A549 (cell line): ENCODE measurements at regions not wholly inside any gene's neighbourhood (a gene's known extent, or its start where the extent isn't known, plus 50 kb on each side); places are given as distances from the start of the nearest gene placed in this dataset.

Experiments
- CEBPB ChIP-seq, 2 experiments: fragments of >200 bp in 1 of 2; sonication (Bioruptor Twin) in 1 of 2; formaldehyde crosslinking in 1 of 2; IDR thresholded peaks; 2 replicates each; pipeline ENCODE4 v1.6.1; 2012 to 2016
- CHD2 ChIP-seq: fragments of 150-350 bp; IDR thresholded peaks from 2 replicates; pipeline ENCODE4 v1.6.1; 2014; ENCODE audit warnings: low read length; ENCODE audit not compliant: partially characterized antibody
- ESRRA ChIP-seq: fragments of 150-350 bp; IDR thresholded peaks from 2 replicates; pipeline ENCODE4 v1.6.1; 2014; ENCODE audit warnings: mild to moderate bottlenecking, low read length, borderline replicate concordance
- FOSL2 ChIP-seq, 2 experiments: fragments of 450-650 bp in 1 of 2; fragments of >200 bp in 1 of 2; sonication (Bioruptor Twin) in 1 of 2; formaldehyde crosslinking; IDR thresholded peaks; 2 replicates each; pipeline versions ENCODE4 v1.5.0 to v1.6.1; 2016 to 2020; ENCODE audit warnings: mild to moderate bottlenecking in 1 of 2, moderate library complexity in 1 of 2
- GATA3 ChIP-seq: IDR thresholded peaks from 2 replicates; pipeline ENCODE4 v1.6.1; 2012; ENCODE audit warnings: borderline replicate concordance
- KDM1A ChIP-seq: fragments of 200-600 bp; sonication (generic); IDR thresholded peaks from 2 replicates; pipeline ENCODE4 v1.6.1; 2016; ENCODE audit warnings: low read depth, mild to moderate bottlenecking
- NFE2L2 ChIP-seq: fragments of 150-350 bp; conservative IDR thresholded peaks from 2 replicates; pipeline ENCODE4 v1.6.1; 2014; ENCODE audit warnings: low read length
- POLR2A ChIP-seq: IDR thresholded peaks from 2 replicates; pipeline ENCODE4 v1.6.1; 2012; ENCODE audit warnings: mild to moderate bottlenecking, low read length
- POLR2AphosphoS2 ChIP-seq: conservative IDR thresholded peaks from 2 replicates; pipeline ENCODE4 v1.6.1; 2012; ENCODE audit warnings: low read length, improper control_type of control experiment, inconsistent platforms
- RAD21 ChIP-seq, 2 experiments: fragments of >200 bp in 1 of 2; sonication (Bioruptor Twin) in 1 of 2; formaldehyde crosslinking in 1 of 2; IDR thresholded peaks in 1 of 2; conservative IDR thresholded peaks in 1 of 2; 2 replicates in 1 of 2; 3 replicates in 1 of 2; pipeline ENCODE4 v1.6.1; 2012 to 2018; ENCODE audit warnings: inconsistent platforms in 1 of 2
- RFX5 ChIP-seq: fragments of 450-650 bp; IDR thresholded peaks from 2 replicates; pipeline ENCODE4 v1.7.1; 2014; ENCODE audit warnings: antibody characterized with exemption, mild to moderate bottlenecking, moderate library complexity
- ZFP36 ChIP-seq: fragments of 450-650 bp; IDR thresholded peaks from 2 replicates; pipeline ENCODE4 v1.6.1; 2014; ENCODE audit warnings: borderline replicate concordance; ENCODE audit not compliant: partially characterized antibody
- TF ChIP-seq, protein P1 (sequence below): fragments of >200 bp; sonication (Bioruptor Twin); formaldehyde crosslinking; IDR thresholded peaks from 3 replicates; pipeline ENCODE4 v1.5.1; 2016
- TF ChIP-seq, protein P2 (sequence below): fragments of 150-350 bp; IDR thresholded peaks from 2 replicates; pipeline ENCODE4 v1.6.1; 2014; ENCODE audit warnings: low read depth, mild to moderate bottlenecking, low read length

DNA sequence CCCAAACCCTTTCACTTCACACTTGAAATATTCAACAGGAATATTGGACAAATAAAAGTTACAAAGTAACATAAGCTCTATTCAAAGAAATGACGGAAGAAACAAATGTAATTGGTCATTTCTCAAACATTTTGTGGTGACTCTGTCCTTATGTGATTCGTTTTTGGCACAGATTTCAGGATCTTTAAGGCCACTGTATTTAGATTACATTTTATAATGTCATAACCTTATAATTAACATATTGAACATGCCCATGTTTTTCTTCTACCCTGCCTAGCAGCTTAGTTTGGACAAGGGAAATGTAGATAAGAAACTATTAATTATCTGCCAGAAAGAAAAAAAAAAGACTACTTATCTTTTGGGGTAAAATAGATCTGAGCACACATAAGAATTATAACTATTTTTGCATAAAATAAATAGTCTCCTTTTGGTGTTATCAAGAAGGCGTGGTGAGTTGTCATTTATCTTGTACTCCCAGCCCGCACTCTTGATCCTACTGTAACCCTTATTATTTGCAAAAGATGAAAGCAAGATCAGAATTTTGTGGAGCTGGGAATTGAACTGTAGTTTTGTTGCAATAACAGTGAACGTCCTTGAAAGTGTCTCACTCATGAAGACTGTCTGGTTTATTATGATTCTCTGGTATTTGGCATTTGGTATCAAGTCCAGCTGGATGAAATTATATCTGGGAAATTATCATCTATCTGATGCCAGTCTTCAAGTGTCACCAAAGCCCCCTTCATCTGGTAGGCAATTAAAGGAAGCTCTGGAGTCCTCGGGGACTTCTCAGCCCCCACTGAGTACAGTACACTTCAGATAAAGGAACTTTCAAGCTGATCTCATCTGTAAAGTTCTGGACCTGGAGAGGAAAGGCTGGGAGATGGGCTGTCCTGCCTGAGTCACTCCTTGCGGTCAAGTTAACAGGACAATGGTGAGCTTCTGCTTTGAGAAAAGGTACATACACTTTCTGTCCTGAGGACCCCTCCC is 175.7 kb upstream of the INHBA start:
- TF ChIP-seq POLR2A: no peak
- TF ChIP-seq RFX5: no peak
- TF ChIP-seq, protein P1, sequence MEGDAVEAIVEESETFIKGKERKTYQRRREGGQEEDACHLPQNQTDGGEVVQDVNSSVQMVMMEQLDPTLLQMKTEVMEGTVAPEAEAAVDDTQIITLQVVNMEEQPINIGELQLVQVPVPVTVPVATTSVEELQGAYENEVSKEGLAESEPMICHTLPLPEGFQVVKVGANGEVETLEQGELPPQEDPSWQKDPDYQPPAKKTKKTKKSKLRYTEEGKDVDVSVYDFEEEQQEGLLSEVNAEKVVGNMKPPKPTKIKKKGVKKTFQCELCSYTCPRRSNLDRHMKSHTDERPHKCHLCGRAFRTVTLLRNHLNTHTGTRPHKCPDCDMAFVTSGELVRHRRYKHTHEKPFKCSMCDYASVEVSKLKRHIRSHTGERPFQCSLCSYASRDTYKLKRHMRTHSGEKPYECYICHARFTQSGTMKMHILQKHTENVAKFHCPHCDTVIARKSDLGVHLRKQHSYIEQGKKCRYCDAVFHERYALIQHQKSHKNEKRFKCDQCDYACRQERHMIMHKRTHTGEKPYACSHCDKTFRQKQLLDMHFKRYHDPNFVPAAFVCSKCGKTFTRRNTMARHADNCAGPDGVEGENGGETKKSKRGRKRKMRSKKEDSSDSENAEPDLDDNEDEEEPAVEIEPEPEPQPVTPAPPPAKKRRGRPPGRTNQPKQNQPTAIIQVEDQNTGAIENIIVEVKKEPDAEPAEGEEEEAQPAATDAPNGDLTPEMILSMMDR: no peak
- no peak for TF ChIP-seq FOSL2 (IDR thresholded peaks at IDR 0.05)
- TF ChIP-seq FOSL2 (CRISPR knock-in tag; IDR thresholded peaks at IDR 0.05): no peak
- no peak for TF ChIP-seq NFE2L2
- TF ChIP-seq POLR2AphosphoS2: no peak
- no peak for TF ChIP-seq CEBPB (IDR thresholded peaks at IDR 0.05)
- TF ChIP-seq ZFP36: no peak
- TF ChIP-seq, protein P2, sequence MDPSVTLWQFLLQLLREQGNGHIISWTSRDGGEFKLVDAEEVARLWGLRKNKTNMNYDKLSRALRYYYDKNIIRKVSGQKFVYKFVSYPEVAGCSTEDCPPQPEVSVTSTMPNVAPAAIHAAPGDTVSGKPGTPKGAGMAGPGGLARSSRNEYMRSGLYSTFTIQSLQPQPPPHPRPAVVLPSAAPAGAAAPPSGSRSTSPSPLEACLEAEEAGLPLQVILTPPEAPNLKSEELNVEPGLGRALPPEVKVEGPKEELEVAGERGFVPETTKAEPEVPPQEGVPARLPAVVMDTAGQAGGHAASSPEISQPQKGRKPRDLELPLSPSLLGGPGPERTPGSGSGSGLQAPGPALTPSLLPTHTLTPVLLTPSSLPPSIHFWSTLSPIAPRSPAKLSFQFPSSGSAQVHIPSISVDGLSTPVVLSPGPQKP: no peak
- TF ChIP-seq KDM1A: no peak
- no peak for TF ChIP-seq ESRRA
- no peak for TF ChIP-seq RAD21 (conservative IDR thresholded peaks at IDR 0.05 in 1 of 2, IDR thresholded peaks at IDR 0.05 in 1 of 2)
- no peak for TF ChIP-seq CHD2
- no peak for TF ChIP-seq GATA3
